ENCODE measurements at regions not wholly inside any gene's neighbourhood (a gene's known extent, or its start where the extent isn't known, plus 50 kb on each side); places are given as distances from the start of the nearest gene placed in this dataset.

DNA sequence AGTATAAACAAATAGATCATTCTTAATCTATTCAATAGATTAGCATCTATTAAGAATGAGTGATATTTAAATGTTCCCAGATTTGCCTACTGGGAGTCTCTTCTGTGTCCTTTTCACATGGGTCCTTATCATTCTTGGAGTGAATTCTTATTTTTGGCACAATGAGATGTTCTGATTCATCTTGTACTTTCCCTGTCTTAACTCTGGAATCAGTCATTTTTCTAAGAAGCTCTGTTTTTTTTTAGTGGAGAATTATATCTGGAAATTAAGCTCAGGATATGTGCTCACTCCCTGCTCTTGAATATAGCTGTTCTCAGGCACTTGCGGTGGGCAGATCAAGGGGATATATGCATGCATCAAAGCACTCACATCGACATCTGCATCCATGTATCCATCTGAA is 625.3 kb upstream of the HS3ST1 start:
- TF ChIP-seq, protein P1, sequence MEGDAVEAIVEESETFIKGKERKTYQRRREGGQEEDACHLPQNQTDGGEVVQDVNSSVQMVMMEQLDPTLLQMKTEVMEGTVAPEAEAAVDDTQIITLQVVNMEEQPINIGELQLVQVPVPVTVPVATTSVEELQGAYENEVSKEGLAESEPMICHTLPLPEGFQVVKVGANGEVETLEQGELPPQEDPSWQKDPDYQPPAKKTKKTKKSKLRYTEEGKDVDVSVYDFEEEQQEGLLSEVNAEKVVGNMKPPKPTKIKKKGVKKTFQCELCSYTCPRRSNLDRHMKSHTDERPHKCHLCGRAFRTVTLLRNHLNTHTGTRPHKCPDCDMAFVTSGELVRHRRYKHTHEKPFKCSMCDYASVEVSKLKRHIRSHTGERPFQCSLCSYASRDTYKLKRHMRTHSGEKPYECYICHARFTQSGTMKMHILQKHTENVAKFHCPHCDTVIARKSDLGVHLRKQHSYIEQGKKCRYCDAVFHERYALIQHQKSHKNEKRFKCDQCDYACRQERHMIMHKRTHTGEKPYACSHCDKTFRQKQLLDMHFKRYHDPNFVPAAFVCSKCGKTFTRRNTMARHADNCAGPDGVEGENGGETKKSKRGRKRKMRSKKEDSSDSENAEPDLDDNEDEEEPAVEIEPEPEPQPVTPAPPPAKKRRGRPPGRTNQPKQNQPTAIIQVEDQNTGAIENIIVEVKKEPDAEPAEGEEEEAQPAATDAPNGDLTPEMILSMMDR (conservative IDR thresholded peaks at IDR 0.05; ENCODE audit: low read depth, low read length), result no peak
- no peak for TF ChIP-seq EZH2 (IDR thresholded peaks at IDR 0.05; ENCODE audit: borderline replicate concordance, low read depth, low read length, poor library complexity, severe bottlenecking)

Measured in A673 (cell line).